ENCODE measurements at regions not wholly inside any gene's neighbourhood (a gene's known extent, or its start where the extent isn't known, plus 50 kb on each side); places are given as distances from the start of the nearest gene placed in this dataset.
A peak's percentile ranks its signal among the peaks of the same experiment; 100 is the strongest.

- Histone ChIP-seq H3K9me3 (ENCODE audit: control insufficient read depth in 2 of 3, insufficient read depth in 1 of 3, low read length in 3 of 3) (no peaks in the 10 kb centered on the region), H3K36me3 (ENCODE audit: control insufficient read depth in 2 of 3, insufficient read depth in 3 of 3, low read length in 3 of 3) (no peaks in the 10 kb centered on the region), H3K9ac (ENCODE audit: low read length in 3 of 3) (no peak overlapping the region), H3K4me1 (ENCODE audit: control insufficient read depth in 2 of 3, insufficient read depth in 2 of 3, low read depth in 1 of 3, low read length in 3 of 3) (no peaks in the 10 kb centered on the region), H3K4me3 (ENCODE audit: low read length in 3 of 3) (no peak overlapping the region), H3K27ac (ENCODE audit: low read depth in 2 of 2, low read length in 2 of 2) (peak overlapping the region in 1 of 2 donors; percentile 0), H3K27me3 (ENCODE audit: control insufficient read depth, insufficient read depth, low read length) (no peaks in the 10 kb centered on the region)
- no peak for FAIRE-seq
- intact Hi-C loops (cut with DNase I), result no loop called here
- DNase-seq, result peak in 1 of 5 donors; percentile 62
- no peak for TF ChIP-seq CTCF (IDR thresholded peaks at IDR 0.05; ENCODE audit: borderline replicate concordance, extremely low read depth, insufficient read depth)
These were observed 52.0 kb upstream of the BMP2 start for GRCh38 chr20:6715401-6715941.

DNA sequence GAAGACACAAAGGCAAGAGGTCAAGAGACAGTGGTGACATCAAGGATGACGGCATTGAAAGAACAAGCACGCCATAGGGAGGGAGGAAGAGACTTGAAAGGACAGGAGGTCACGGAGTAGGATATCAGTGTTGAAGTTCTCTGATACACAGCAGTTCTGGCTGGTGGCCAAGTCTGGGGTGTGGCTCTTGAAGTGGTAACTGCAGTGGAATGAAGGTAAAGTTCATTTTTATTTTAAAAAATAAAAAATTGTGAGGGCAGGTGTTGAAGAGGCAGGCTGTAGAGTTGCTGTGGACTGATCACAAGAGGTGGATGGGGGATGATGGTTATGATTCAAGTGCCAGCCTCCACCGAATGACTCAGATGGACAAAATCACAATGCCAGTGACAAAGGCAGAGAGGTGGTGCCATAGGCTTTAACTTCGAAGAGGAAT is 53.2 kb upstream of the BMP2 start:
- Histone ChIP-seq H3K4me3 (ENCODE audit: low read length in 3 of 3) (no peak overlapping the region), H3K4me1 (ENCODE audit: control insufficient read depth in 2 of 3, insufficient read depth in 2 of 3, low read depth in 1 of 3, low read length in 3 of 3) (peaks cover 0 to 4% (median 0%) of the 10 kb centered on the region in 3 donors), H3K36me3 (ENCODE audit: control insufficient read depth in 2 of 3, insufficient read depth in 3 of 3, low read length in 3 of 3) (no peaks in the 10 kb centered on the region), H3K9ac (ENCODE audit: low read length in 3 of 3) (no peak overlapping the region), H3K9me3 (ENCODE audit: control insufficient read depth in 2 of 3, insufficient read depth in 1 of 3, low read length in 3 of 3) (no peaks in the 10 kb centered on the region), H3K27me3 (ENCODE audit: control insufficient read depth, insufficient read depth, low read length) (no peaks in the 10 kb centered on the region), H3K27ac (ENCODE audit: low read depth in 2 of 2, low read length in 2 of 2) (no peak overlapping the region)
- TF ChIP-seq CTCF (IDR thresholded peaks at IDR 0.05; ENCODE audit: borderline replicate concordance, extremely low read depth, insufficient read depth), result no peak
- no peak for DNase-seq
- no peak for FAIRE-seq
- intact Hi-C loops (cut with DNase I), result no loop called here

- intact Hi-C loops (cut with DNase I), result no loop called here
- H3K9ac ChIP-seq (ENCODE audit: low read length in 3 of 3), result no peak overlapping the region
- no peak overlapping the region for H3K4me3 ChIP-seq (ENCODE audit: low read length in 3 of 3)
- H3K4me1 ChIP-seq (ENCODE audit: control insufficient read depth in 2 of 3, insufficient read depth in 2 of 3, low read depth in 1 of 3, low read length in 3 of 3), result peaks cover 0 to 15% (median 13%) of the 10 kb centered on the region in 3 donors
- H3K27ac ChIP-seq (ENCODE audit: low read depth in 2 of 2, low read length in 2 of 2), result no peak overlapping the region
- H3K27me3 ChIP-seq (ENCODE audit: control insufficient read depth, insufficient read depth, low read length), result no peaks in the 10 kb centered on the region
- FAIRE-seq, result no peak
- DNase-seq, result no peak
- H3K36me3 ChIP-seq (ENCODE audit: control insufficient read depth in 2 of 3, insufficient read depth in 3 of 3, low read length in 3 of 3), result no peaks in the 10 kb centered on the region
- H3K9me3 ChIP-seq (ENCODE audit: control insufficient read depth in 2 of 3, insufficient read depth in 1 of 3, low read length in 3 of 3), result no peaks in the 10 kb centered on the region
- no peak for TF ChIP-seq CTCF (IDR thresholded peaks at IDR 0.05; ENCODE audit: borderline replicate concordance, extremely low read depth, insufficient read depth)
These were observed 55.4 kb upstream of the BMP2 start for GRCh38 chr20:6711951-6712649.
